ENCODE measurements at regions not wholly inside any gene's neighbourhood (a gene's known extent, or its start where the extent isn't known, plus 50 kb on each side); places are given as distances from the start of the nearest gene placed in this dataset.

GRCh38 chr19:31532034-31532433, 182.8 kb upstream of the TSHZ3 start:
- WGBS, 2 donors = 86 to 92% methylated on average over 8 of the region's 8 CpGs
- TF ChIP-seq POLR2A (IDR thresholded peaks at IDR 0.05) = no peak
- no peak for TF ChIP-seq CTCF (IDR thresholded peaks at IDR 0.05)
- peak in 1 of 2 donors; percentile 62 for DNase-seq (ENCODE audit: low spot score in 2 of 2)

GRCh38 chr19:31533114-31533513, 183.9 kb upstream of the TSHZ3 start:
- WGBS, 2 donors = 98% methylated on average over 3 of the region's 3 CpGs
- TF ChIP-seq CTCF (IDR thresholded peaks at IDR 0.05) (no peak), POLR2A (IDR thresholded peaks at IDR 0.05) (no peak)
- peak in 1 of 2 donors; percentile 62 for DNase-seq (ENCODE audit: low spot score in 2 of 2)
- intact Hi-C loops (cut with DNase I; ENCODE audit: low total_unique reads) = no loop called here
- H3K4me3 ChIP-seq (ENCODE audit: low read depth, poor library complexity, severe bottlenecking) = no peak overlapping the region

More at GRCh38 chr19:31532034-31532433, 182.8 kb upstream of the TSHZ3 start:
- H3K4me3 ChIP-seq (ENCODE audit: low read depth, poor library complexity, severe bottlenecking) = no peak overlapping the region
- intact Hi-C loops (cut with DNase I; ENCODE audit: low total_unique reads) = no loop called here

GRCh38 chr19:31534231-31534630, 185.0 kb upstream of the TSHZ3 start:
- TF ChIP-seq POLR2A (IDR thresholded peaks at IDR 0.05) = no peak
- no peak for TF ChIP-seq CTCF (IDR thresholded peaks at IDR 0.05)
- DNase-seq (ENCODE audit: low spot score in 2 of 2) = peak in 1 of 2 donors; percentile 8
- intact Hi-C loops (cut with DNase I; ENCODE audit: low total_unique reads) = no loop called here
- H3K4me3 ChIP-seq (ENCODE audit: low read depth, poor library complexity, severe bottlenecking) = no peak overlapping the region

- H3K4me3 ChIP-seq (ENCODE audit: low read depth, poor library complexity, severe bottlenecking) = no peak overlapping the region
- peak in 1 of 2 donors; percentile 59 for DNase-seq (ENCODE audit: low spot score in 2 of 2)
- no peak for TF ChIP-seq CTCF (IDR thresholded peaks at IDR 0.05)
- no peak for TF ChIP-seq POLR2A (IDR thresholded peaks at IDR 0.05)
- 85 to 86% methylated on average over 17 of the region's 17 CpGs for WGBS, 2 donors
- intact Hi-C loops (cut with DNase I; ENCODE audit: low total_unique reads) = no loop called here
Observed at GRCh38 chr19:31534786-31535657, 185.8 kb upstream of the TSHZ3 start.

- no peak for TF ChIP-seq CTCF (IDR thresholded peaks at IDR 0.05)
- no peak for TF ChIP-seq POLR2A (IDR thresholded peaks at IDR 0.05)
- DNase-seq (ENCODE audit: low spot score in 2 of 2) = peak in 1 of 2 donors; percentile 57
- intact Hi-C loops (cut with DNase I; ENCODE audit: low total_unique reads) = no loop called here
Observed at GRCh38 chr19:31535691-31536460, 186.6 kb upstream of the TSHZ3 start.

More at GRCh38 chr19:31535691-31536460, 186.6 kb upstream of the TSHZ3 start:
- H3K4me3 ChIP-seq (ENCODE audit: low read depth, poor library complexity, severe bottlenecking) = no peak overlapping the region
- WGBS, 2 donors = 81 to 86% methylated on average over 8 of the region's 8 CpGs
